ENCODE measurements at regions not wholly inside any gene's neighbourhood (a gene's known extent, or its start where the extent isn't known, plus 50 kb on each side); places are given as distances from the start of the nearest gene placed in this dataset.

GRCh38 chr6:166776571-166776970, 149.5 kb upstream of the RPS6KA2 start:
- WGBS (ENCODE audit: insufficient coverage) = 83% methylated on average over 9 of the region's 12 CpGs
- H3K27ac ChIP-seq (ENCODE audit: low read length) = no peak overlapping the region
- H3K4me1 ChIP-seq (ENCODE audit: control insufficient read depth, insufficient read depth, low read length) = no peaks in the 10 kb centered on the region
- H3K36me3 ChIP-seq (ENCODE audit: control insufficient read depth, insufficient read depth, low read length) = no peaks in the 10 kb centered on the region
- no peak overlapping the region for H3K4me3 ChIP-seq (ENCODE audit: low read length)
- H3K9me3 ChIP-seq (replicated peaks; ENCODE audit: control insufficient read depth, low read depth, low read length) = no peaks in the 10 kb centered on the region
- no peak for DNase-seq
- H3K27me3 ChIP-seq (ENCODE audit: control insufficient read depth, insufficient read depth, low read length) = peaks cover 23% of the 10 kb centered on the region

GRCh38 chr6:166775923-166776220, 148.8 kb upstream of the RPS6KA2 start:
- Histone ChIP-seq H3K9me3 (replicated peaks; ENCODE audit: control insufficient read depth, low read depth, low read length) (no peaks in the 10 kb centered on the region), H3K27ac (ENCODE audit: low read length) (no peak overlapping the region), H3K36me3 (ENCODE audit: control insufficient read depth, insufficient read depth, low read length) (no peaks in the 10 kb centered on the region), H3K4me3 (ENCODE audit: low read length) (no peak overlapping the region), H3K4me1 (ENCODE audit: control insufficient read depth, insufficient read depth, low read length) (no peaks in the 10 kb centered on the region), H3K27me3 (ENCODE audit: control insufficient read depth, insufficient read depth, low read length) (peaks cover 23% of the 10 kb centered on the region)
- no CpG with 5 or more reads among the region's 9 CpGs for WGBS (ENCODE audit: insufficient coverage)
- no peak for DNase-seq

GRCh38 chr6:166775180-166775922, 148.3 kb upstream of the RPS6KA2 start:
- peak; percentile 87 for DNase-seq
- peaks cover 23% of the 10 kb centered on the region for H3K27me3 ChIP-seq (ENCODE audit: control insufficient read depth, insufficient read depth, low read length)
- H3K4me3 ChIP-seq (ENCODE audit: low read length) = no peak overlapping the region
- no peaks in the 10 kb centered on the region for H3K36me3 ChIP-seq (ENCODE audit: control insufficient read depth, insufficient read depth, low read length)
- H3K9me3 ChIP-seq (replicated peaks; ENCODE audit: control insufficient read depth, low read depth, low read length) = no peaks in the 10 kb centered on the region
- 73% methylated on average over 13 of the region's 24 CpGs for WGBS (ENCODE audit: insufficient coverage)
- H3K27ac ChIP-seq (ENCODE audit: low read length) = no peak overlapping the region
- no peaks in the 10 kb centered on the region for H3K4me1 ChIP-seq (ENCODE audit: control insufficient read depth, insufficient read depth, low read length)

- 73% methylated on average over 5 of the region's 12 CpGs for WGBS (ENCODE audit: insufficient coverage)
Observed at GRCh38 chr6:166774770-166775169, 147.7 kb upstream of the RPS6KA2 start.

GRCh38 chr6:166774292-166774691, 147.2 kb upstream of the RPS6KA2 start:
- WGBS (ENCODE audit: insufficient coverage) = 86% methylated on average over 7 of the region's 8 CpGs
- Histone ChIP-seq H3K27ac (ENCODE audit: low read length) (no peak overlapping the region), H3K4me3 (ENCODE audit: low read length) (no peak overlapping the region), H3K27me3 (ENCODE audit: control insufficient read depth, insufficient read depth, low read length) (peaks cover 23% of the 10 kb centered on the region), H3K4me1 (ENCODE audit: control insufficient read depth, insufficient read depth, low read length) (no peaks in the 10 kb centered on the region), H3K9me3 (replicated peaks; ENCODE audit: control insufficient read depth, low read depth, low read length) (no peaks in the 10 kb centered on the region), H3K36me3 (ENCODE audit: control insufficient read depth, insufficient read depth, low read length) (no peaks in the 10 kb centered on the region)
- no peak for DNase-seq

More at GRCh38 chr6:166774770-166775169, 147.7 kb upstream of the RPS6KA2 start:
- H3K27me3 ChIP-seq (ENCODE audit: control insufficient read depth, insufficient read depth, low read length) = peaks cover 23% of the 10 kb centered on the region
- no peak for DNase-seq
- H3K9me3 ChIP-seq (replicated peaks; ENCODE audit: control insufficient read depth, low read depth, low read length) = no peaks in the 10 kb centered on the region
- H3K27ac ChIP-seq (ENCODE audit: low read length) = no peak overlapping the region
- H3K4me1 ChIP-seq (ENCODE audit: control insufficient read depth, insufficient read depth, low read length) = no peaks in the 10 kb centered on the region
- no peak overlapping the region for H3K4me3 ChIP-seq (ENCODE audit: low read length)
- no peaks in the 10 kb centered on the region for H3K36me3 ChIP-seq (ENCODE audit: control insufficient read depth, insufficient read depth, low read length)

- Histone ChIP-seq H3K27ac (ENCODE audit: low read length) (no peak overlapping the region), H3K27me3 (ENCODE audit: control insufficient read depth, insufficient read depth, low read length) (peaks cover 23% of the 10 kb centered on the region), H3K36me3 (ENCODE audit: control insufficient read depth, insufficient read depth, low read length) (no peaks in the 10 kb centered on the region), H3K4me1 (ENCODE audit: control insufficient read depth, insufficient read depth, low read length) (no peaks in the 10 kb centered on the region), H3K9me3 (replicated peaks; ENCODE audit: control insufficient read depth, low read depth, low read length) (no peaks in the 10 kb centered on the region), H3K4me3 (ENCODE audit: low read length) (no peak overlapping the region)
- WGBS (ENCODE audit: insufficient coverage) = 46% methylated on average over 6 of the region's 8 CpGs
- no peak for DNase-seq
Observed at GRCh38 chr6:166772518-166772917, 145.5 kb upstream of the RPS6KA2 start.

GRCh38 chr6:166771701-166772100, 144.7 kb upstream of the RPS6KA2 start:
- DNase-seq = no peak
- H3K4me3 ChIP-seq (ENCODE audit: low read length) = no peak overlapping the region

GRCh38 chr6:166770216-166771116, 143.4 kb upstream of the RPS6KA2 start:
- H3K27me3 ChIP-seq (ENCODE audit: control insufficient read depth, insufficient read depth, low read length) = peaks cover 13% of the 10 kb centered on the region
- no peak overlapping the region for H3K27ac ChIP-seq (ENCODE audit: low read length)
- whole genome bisulfite sequencing (ENCODE audit: insufficient coverage) = 69% methylated on average over 12 of the region's 19 CpGs
- H3K9me3 ChIP-seq (replicated peaks; ENCODE audit: control insufficient read depth, low read depth, low read length) = no peaks in the 10 kb centered on the region
- H3K4me3 ChIP-seq (ENCODE audit: low read length) = no peak overlapping the region
- H3K36me3 ChIP-seq (ENCODE audit: control insufficient read depth, insufficient read depth, low read length) = no peaks in the 10 kb centered on the region
- DNase-seq = peak; percentile 42
- no peaks in the 10 kb centered on the region for H3K4me1 ChIP-seq (ENCODE audit: control insufficient read depth, insufficient read depth, low read length)

More at GRCh38 chr6:166771701-166772100, 144.7 kb upstream of the RPS6KA2 start:
- WGBS (ENCODE audit: insufficient coverage) = 88% methylated on average over 8 of the region's 13 CpGs
- peaks cover 18% of the 10 kb centered on the region for H3K27me3 ChIP-seq (ENCODE audit: control insufficient read depth, insufficient read depth, low read length)
- H3K4me1 ChIP-seq (ENCODE audit: control insufficient read depth, insufficient read depth, low read length) = no peaks in the 10 kb centered on the region
- H3K27ac ChIP-seq (ENCODE audit: low read length) = no peak overlapping the region
- H3K36me3 ChIP-seq (ENCODE audit: control insufficient read depth, insufficient read depth, low read length) = no peaks in the 10 kb centered on the region
- H3K9me3 ChIP-seq (replicated peaks; ENCODE audit: control insufficient read depth, low read depth, low read length) = no peaks in the 10 kb centered on the region

GRCh38 chr6:166769648-166770047, 142.6 kb upstream of the RPS6KA2 start:
- Histone ChIP-seq H3K4me1 (ENCODE audit: control insufficient read depth, insufficient read depth, low read length) (no peaks in the 10 kb centered on the region), H3K9me3 (replicated peaks; ENCODE audit: control insufficient read depth, low read depth, low read length) (no peaks in the 10 kb centered on the region), H3K4me3 (ENCODE audit: low read length) (no peak overlapping the region), H3K27me3 (ENCODE audit: control insufficient read depth, insufficient read depth, low read length) (peaks cover 10% of the 10 kb centered on the region), H3K36me3 (ENCODE audit: control insufficient read depth, insufficient read depth, low read length) (no peaks in the 10 kb centered on the region), H3K27ac (ENCODE audit: low read length) (no peak overlapping the region)
- no peak for DNase-seq
- 94% methylated on average over 2 of the region's 7 CpGs for WGBS (ENCODE audit: insufficient coverage)

- H3K4me1 ChIP-seq (ENCODE audit: control insufficient read depth, insufficient read depth, low read length) = no peaks in the 10 kb centered on the region
- H3K36me3 ChIP-seq (ENCODE audit: control insufficient read depth, insufficient read depth, low read length) = no peaks in the 10 kb centered on the region
- no peaks in the 10 kb centered on the region for H3K9me3 ChIP-seq (replicated peaks; ENCODE audit: control insufficient read depth, low read depth, low read length)
- no peak for DNase-seq
- H3K27ac ChIP-seq (ENCODE audit: low read length) = no peak overlapping the region
- WGBS (ENCODE audit: insufficient coverage) = 75% methylated on average over 6 of the region's 8 CpGs
- H3K27me3 ChIP-seq (ENCODE audit: control insufficient read depth, insufficient read depth, low read length) = peaks cover 7% of the 10 kb centered on the region
- no peak overlapping the region for H3K4me3 ChIP-seq (ENCODE audit: low read length)
Observed at GRCh38 chr6:166768761-166769160, 141.7 kb upstream of the RPS6KA2 start.

Measured in muscle of leg (tissue), 3 donors.